DMS79 (cell line): ENCODE measurements at regions not wholly inside any gene's neighbourhood (a gene's known extent, or its start where the extent isn't known, plus 50 kb on each side); places are given as distances from the start of the nearest gene placed in this dataset.

Experiments
- DNase-seq: peaks from one replicate; lab custom pipeline; 2025; lab: John Stamatoyannopoulos, UW

- no peak for DNase-seq
Observed at GRCh38 chr6:165910184-165910966, 247.3 kb upstream of the PDE10A start.

DNA sequence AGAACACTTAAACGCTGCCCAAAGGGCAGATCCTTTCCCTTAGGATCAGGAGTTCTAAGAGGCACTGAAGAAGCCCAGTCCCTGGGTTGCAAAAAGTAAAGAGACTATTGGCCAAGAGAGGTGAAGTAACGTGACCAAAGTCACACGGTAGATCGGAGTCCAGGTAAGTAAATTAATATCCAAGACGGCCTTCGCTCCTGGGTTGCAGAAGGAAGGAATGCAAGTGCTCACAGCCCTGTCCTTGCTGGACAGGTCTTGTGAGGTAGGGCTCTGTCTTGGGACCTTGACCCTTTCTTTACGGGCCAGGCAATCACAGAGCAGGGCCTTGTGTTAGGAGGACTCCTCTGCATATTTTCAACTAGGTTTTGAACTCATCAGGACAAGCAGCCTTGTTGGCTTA is 243.7 kb upstream of the PDE10A start:
- DNase-seq: no peak

DNA sequence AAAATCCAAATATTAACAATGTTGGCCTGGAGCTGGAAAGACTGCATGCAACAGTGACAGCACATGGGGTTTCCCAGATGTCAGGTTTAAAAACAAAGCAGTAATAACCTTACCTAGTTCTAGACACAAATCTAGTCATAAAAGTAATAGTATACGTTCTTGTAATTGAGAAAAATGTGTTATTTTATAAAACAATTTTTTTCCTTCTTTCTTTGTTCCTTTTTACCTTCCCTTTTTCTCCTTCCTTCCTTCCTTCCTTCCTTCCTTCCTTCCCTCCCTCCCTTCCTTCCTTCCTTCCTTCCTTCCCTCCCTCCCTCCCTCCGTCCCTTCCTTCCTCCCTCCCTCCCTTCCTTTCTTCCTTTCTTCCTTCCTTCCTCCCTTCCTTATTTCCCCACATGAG is 242.7 kb upstream of the PDE10A start:
- DNase-seq: no peak

- DNase-seq: no peak
Observed at GRCh38 chr6:165900970-165901369, 237.9 kb upstream of the PDE10A start.

GRCh38 chr6:165899611-165900010 is 236.6 kb upstream of the PDE10A start:
- no peak for DNase-seq

- DNase-seq: no peak
Observed at GRCh38 chr6:165895421-165896165, 232.6 kb upstream of the PDE10A start.

GRCh38 chr6:165894171-165894825 is 231.3 kb upstream of the PDE10A start:
- no peak for DNase-seq

DNA sequence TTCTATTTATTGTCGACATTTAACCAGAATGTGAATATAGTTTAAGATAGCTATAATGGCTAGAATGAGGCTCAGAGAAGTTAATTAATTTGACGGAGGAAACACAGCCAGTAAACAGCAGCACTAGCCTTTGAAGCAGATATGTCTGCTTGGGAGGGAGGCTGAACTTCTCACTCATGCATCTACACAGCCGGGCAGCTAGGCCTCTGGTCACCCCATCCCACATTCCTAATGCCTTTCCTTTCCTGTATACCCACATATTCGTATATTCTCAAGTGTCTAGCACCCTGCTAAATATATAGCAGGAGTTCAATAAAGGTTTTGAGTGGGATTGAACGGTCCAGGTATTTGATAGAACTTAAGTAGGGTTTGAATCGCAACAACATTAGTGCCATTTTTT is 230.4 kb upstream of the PDE10A start:
- DNase-seq: no peak

- no peak for DNase-seq
Observed at GRCh38 chr6:165891320-165891719, 228.3 kb upstream of the PDE10A start.

DNA sequence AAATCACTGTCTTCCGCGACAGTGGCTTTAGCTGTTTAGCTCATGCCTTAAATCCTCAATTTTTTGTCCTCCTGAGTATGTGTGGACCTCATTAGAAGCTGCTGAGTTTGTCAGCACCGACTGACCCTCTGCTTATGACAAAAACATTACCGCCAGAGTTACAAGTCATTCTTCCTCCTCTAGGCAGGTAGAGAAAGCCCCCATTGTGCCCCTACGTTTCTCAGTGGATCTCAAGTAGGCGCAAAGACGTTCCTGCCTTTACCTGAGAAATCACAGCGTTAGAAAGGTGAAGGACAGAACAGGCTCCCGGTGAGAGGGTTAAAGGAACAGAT is 227.3 kb upstream of the PDE10A start:
- no peak for DNase-seq

GRCh38 chr6:165889636-165890403 is 226.8 kb upstream of the PDE10A start:
- no peak for DNase-seq

DNA sequence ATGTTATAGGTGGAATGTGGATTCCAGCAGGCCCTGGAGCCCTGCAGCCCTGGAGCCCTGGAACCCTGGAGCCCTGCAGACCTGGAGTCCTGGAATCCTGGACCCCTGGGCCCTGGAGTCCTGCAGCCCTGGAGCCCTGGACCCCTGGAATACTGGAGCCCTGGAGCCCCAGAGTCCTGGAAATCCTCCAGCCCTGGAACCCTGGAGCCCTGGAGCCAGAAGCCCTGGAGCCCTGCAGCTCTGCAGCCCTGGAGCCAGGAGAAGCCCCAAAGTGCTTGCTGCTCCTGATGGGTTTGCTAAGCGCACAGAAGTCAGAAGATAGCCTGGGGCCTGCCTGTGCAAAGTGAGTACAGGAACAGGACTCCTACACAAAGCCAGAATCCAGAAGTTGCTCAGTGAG is 223.1 kb upstream of the PDE10A start:
- DNase-seq: no peak

DNA sequence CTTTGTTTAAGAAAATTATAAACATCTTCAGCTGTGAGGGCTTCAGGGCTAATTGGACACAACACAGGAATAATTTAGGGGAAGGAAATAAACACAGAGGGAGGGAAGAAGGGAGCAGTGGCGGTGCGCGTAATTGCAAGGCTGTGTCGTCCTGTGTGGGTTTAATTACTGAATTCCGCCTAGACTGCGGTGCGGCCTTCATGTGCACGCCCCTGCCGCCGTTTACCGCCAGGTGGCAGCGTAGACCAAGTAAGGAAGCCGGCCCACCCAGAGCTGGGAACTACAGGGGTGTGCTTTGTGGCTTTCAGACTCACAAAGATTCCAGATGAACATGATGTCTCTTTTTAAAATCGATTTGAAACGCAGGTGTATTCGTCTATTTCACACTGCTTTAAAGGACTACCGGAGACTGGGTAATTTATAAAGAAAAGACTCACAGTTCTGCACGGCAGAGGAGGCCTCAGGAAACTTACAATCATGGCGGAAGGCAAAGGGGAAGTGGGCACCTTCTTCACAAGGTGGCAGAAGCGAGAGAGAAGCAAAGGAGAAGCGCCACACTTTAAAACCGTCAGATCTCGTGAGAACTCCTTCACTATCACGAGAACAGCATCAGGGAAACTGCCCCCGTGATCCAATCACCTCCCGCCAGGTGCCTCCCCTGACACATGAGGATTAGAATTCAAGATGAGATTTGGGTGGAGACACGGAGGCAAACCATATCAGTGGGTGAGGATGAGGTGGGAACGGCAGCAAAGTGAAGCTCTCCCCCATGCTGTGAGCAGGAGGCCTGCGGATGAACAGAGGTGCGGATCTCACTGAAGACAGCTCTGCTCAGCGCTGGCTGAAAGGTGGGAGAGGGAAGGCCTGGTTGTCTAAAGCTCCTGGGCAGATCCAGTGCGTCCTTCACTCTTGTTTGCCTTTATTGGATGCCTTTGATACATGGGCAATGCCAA is 222.0 kb upstream of the PDE10A start:
- peak; percentile 3 for DNase-seq

GRCh38 chr6:165883851-165884640 is 221.0 kb upstream of the PDE10A start:
- DNase-seq: no peak

DNA sequence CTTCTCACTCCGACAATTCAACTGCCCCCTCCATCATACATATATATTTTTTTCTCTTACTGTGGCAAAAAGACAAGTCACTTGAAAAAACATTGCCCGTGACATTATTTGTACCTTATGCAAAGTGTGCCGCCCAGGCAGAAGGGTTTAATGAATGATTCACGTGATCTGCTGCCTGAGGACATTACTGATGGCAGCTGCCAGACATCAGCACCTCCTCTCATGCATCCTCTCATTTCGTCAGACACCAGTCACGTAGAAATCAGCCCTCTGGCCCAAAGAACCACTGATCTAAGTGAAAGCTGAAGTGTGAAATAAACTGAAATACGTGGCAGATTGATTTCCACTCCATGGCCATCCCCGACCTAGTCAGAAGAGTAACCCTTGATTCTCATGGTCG is 218.8 kb upstream of the PDE10A start:
- DNase-seq: no peak

- DNase-seq: no peak
Observed at GRCh38 chr6:165880686-165881085, 217.6 kb upstream of the PDE10A start.

DNA sequence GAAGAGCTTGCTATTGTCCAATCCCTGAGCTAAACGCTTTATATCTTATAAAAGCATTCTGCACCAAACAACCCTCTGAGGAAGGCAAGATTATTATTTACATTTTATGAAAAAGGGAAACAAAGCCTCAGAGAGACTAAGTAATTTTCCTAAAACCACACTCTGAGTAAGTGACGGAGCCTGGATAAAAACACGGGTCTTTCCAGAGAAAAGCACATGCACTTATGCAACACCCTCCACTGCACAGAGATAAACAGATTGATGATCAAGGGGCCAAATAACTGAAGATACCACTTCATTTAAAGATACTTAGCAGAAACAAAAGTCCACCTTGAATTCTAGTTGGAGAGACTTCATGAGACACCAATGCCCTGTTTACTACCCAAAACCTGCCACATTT is 214.7 kb upstream of the PDE10A start:
- DNase-seq: no peak

GRCh38 chr6:165877192-165877591 is 214.2 kb upstream of the PDE10A start:
- no peak for DNase-seq

- no peak for DNase-seq
Observed at GRCh38 chr6:165876588-165876987, 213.5 kb upstream of the PDE10A start.

- no peak for DNase-seq
Observed at GRCh38 chr6:165875946-165876345, 212.9 kb upstream of the PDE10A start.
